Heart left ventricle (tissue), 16 donors: ENCODE measurements at regions not wholly inside any gene's neighbourhood (a gene's known extent, or its start where the extent isn't known, plus 50 kb on each side); places are given as distances from the start of the nearest gene placed in this dataset.

Source experiments
- ATAC-seq, 4 donors: fragments of 200-7000 bp; cut with Tn5 transposase; one replicate each; pipeline ENCODE4 v1.9.1; 2020 to 2022; ENCODE audit warnings: moderate library complexity in 4 of 4, mild to moderate bottlenecking in 3 of 4, moderate number of reproducible peaks in 1 of 4
- DNase-seq, 5 donors: peaks; one replicate each; pipeline ENCODE4 v3.0.0-alpha.2; 2020
- H3K27ac ChIP-seq, 12 donors: fragments of 200-600 bp; sonication (generic) in 4 of 12; one replicate each; pipeline versions ENCODE4 v1.5.0 to v1.8.0; 2016 to 2022; ENCODE audit warnings: mild to moderate bottlenecking in 2 of 12
- H3K27me3 ChIP-seq, 9 donors: fragments of 200-600 bp; sonication (generic) in 2 of 9; one replicate each; pipeline versions ENCODE4 v1.5.1 to v1.8.0; 2016 to 2022; ENCODE audit warnings: mild to moderate bottlenecking in 3 of 9
- H3K36me3 ChIP-seq, 9 donors: fragments of 200-600 bp; sonication (generic) in 2 of 9; one replicate each; pipeline versions ENCODE4 v1.5.0 to v1.8.0; 2018 to 2022; ENCODE audit warnings: mild to moderate bottlenecking in 2 of 9
- H3K4me1 ChIP-seq, 12 donors: fragments of 200-600 bp; sonication (generic) in 4 of 12; one replicate each; pipeline versions ENCODE4 v1.5.0 to v1.8.0; 2016 to 2022; ENCODE audit warnings: mild to moderate bottlenecking in 3 of 12
- H3K4me3 ChIP-seq, 12 donors: fragments of 200-600 bp; sonication (generic) in 4 of 12; one replicate each; pipeline versions ENCODE4 v1.5.0 to v1.8.0; 2017 to 2022; ENCODE audit warnings: mild to moderate bottlenecking in 9 of 12, moderate library complexity in 4 of 12
- H3K9me3 ChIP-seq, 12 donors: fragments of 200-600 bp; sonication (generic) in 4 of 12; one replicate each; pipeline versions ENCODE4 v1.5.0 to v1.8.0; 2016 to 2022; ENCODE audit warnings: mild to moderate bottlenecking in 1 of 12
- CTCF ChIP-seq, 12 donors: fragments of 200-600 bp; sonication (generic) in 4 of 12; IDR thresholded peaks; one replicate each; pipeline versions ENCODE4 v1.5.0 to v1.8.0; 2018 to 2022; ENCODE audit warnings: antibody characterized with exemption in 12 of 12, mild to moderate bottlenecking in 5 of 12
- POLR2A ChIP-seq, 2 donors: fragments of 450-650 bp; IDR thresholded peaks; one replicate each; pipeline ENCODE4 v1.6.1; 2017; ENCODE audit warnings: antibody characterized with exemption in 2 of 2, mild to moderate bottlenecking in 2 of 2, moderate library complexity in 2 of 2
- WGBS, 4 donors: extraction: QIAGEN DNeasy Blood & Tissue Kit in 2 of 4; methylation state at CpG; one replicate each; pipeline versions ENCODE4 v1.1.5 to v1.1.7; 2013 to 2018; 5-methylcytosine and 5-hydroxymethylcytosine counted together
- intact Hi-C, 10 donors: fragments of 100-400 bp; cut with DNase I; formaldehyde crosslinking; loops; one replicate each; pipeline versions ENCODE4 v1.11.1 to v1.14.2; 2022
- donor health status: ischemic (EF 13 %, LVEDD 7.1; RV severe dilation, severe dysfunction).
- donor health status: healthy with polysubstance abuse.
- donor health status: DM: no; HTN: yes; CAD: no.
- donor health status: DM: no; HTN: no; CAD: no.
- donor health status: ischemic (EF 25% LVEDD 6.9; RV normal size, moderate dysfunction).
- donor health status: ischemic (EF 25% LVEDD 5.7; RV mildly dilated, moderate dysfunction).
- donor health status: healthy.
- donor health status: DM: yes; HTN: yes; CAD: no.
- donor health status: ischemic (EF 35%, LVEDD 5.7; RV mildly dilated, moderate dysfunction).
- donor health status: nonischemic (EF 11% LVEDD 7.7; RV severe dilation, severe dysfunction).
- donor health status: DM: yes; HTN: yes; CAD: no.
- donor health status: PGD.
- donor health status: ischemic (EF 29% LVEDD 5.4; RV normal size, mild dysfunction).
- donor health status: nonischemic (EF 23%, LVEDD 6.1; RV moderate dilation, normal function).

GRCh38 chr11:116488836-116489389 is 283.9 kb downstream of the BUD13 start:
- no peaks in the 10 kb centered on the region for H3K36me3 ChIP-seq
- H3K27ac ChIP-seq, result no peak overlapping the region
- no peak overlapping the region for H3K4me3 ChIP-seq
- 61 to 77% (median 67%) methylated on average over 11 of the region's 11 CpGs for WGBS, 4 donors
- ATAC-seq (no peak), DNase-seq (no peak)
- peaks cover 0 to 60% (median 0%) of the 10 kb centered on the region in 9 donors for H3K27me3 ChIP-seq
- TF ChIP-seq CTCF (IDR thresholded peaks at IDR 0.05) (no peak), POLR2A (IDR thresholded peaks at IDR 0.05) (no peak)
- intact Hi-C loops, result loop anchor here in 1 of 10 donors (5.0 kb wide), 1 partner anchor 113 kb away; no protein-coding TSS in a partner anchor
- H3K4me1 ChIP-seq, result no peaks in the 10 kb centered on the region
- no peaks in the 10 kb centered on the region for H3K9me3 ChIP-seq

- WGBS, 4 donors, result 78 to 93% (median 90%) methylated on average over 4 of the region's 4 CpGs
- DNase-seq (no peak), ATAC-seq (no peak)
- Histone ChIP-seq H3K9me3 (no peaks in the 10 kb centered on the region), H3K4me3 (no peak overlapping the region), H3K27me3 (peaks cover 0 to 63% (median 0%) of the 10 kb centered on the region in 9 donors), H3K36me3 (no peaks in the 10 kb centered on the region), H3K27ac (no peak overlapping the region), H3K4me1 (no peaks in the 10 kb centered on the region)
- TF ChIP-seq POLR2A (IDR thresholded peaks at IDR 0.05) (no peak), CTCF (IDR thresholded peaks at IDR 0.05) (no peak)
- intact Hi-C loops, result loop anchor here in 1 of 10 donors (5.0 kb wide), 1 partner anchor 117 kb away; no protein-coding TSS in a partner anchor
Measured at GRCh38 chr11:116485425-116485824, 287.4 kb downstream of the BUD13 start.

GRCh38 chr11:116482716-116483115 is 290.1 kb downstream of the BUD13 start:
- no peak for TF ChIP-seq POLR2A (IDR thresholded peaks at IDR 0.05)
- TF ChIP-seq CTCF (IDR thresholded peaks at IDR 0.05), result no peak
- Histone ChIP-seq H3K27me3 (peaks cover 0 to 44% (median 0%) of the 10 kb centered on the region in 9 donors), H3K4me3 (no peak overlapping the region), H3K4me1 (no peaks in the 10 kb centered on the region), H3K27ac (no peak overlapping the region), H3K36me3 (no peaks in the 10 kb centered on the region), H3K9me3 (no peaks in the 10 kb centered on the region)
- ATAC-seq (no peak), DNase-seq (no peak)
- 82 to 96% (median 87%) methylated on average over 4 of the region's 4 CpGs for WGBS, 4 donors
- intact Hi-C loops, result no loop called here

- TF ChIP-seq CTCF (IDR thresholded peaks at IDR 0.05) (no peak), POLR2A (IDR thresholded peaks at IDR 0.05) (no peak)
- H3K4me1 ChIP-seq, result no peaks in the 10 kb centered on the region
- no peak overlapping the region for H3K4me3 ChIP-seq
- H3K27ac ChIP-seq, result no peak overlapping the region
- 65 to 77% (median 77%) methylated on average over 3 of the region's 3 CpGs for WGBS, 4 donors
- no peaks in the 10 kb centered on the region for H3K9me3 ChIP-seq
- ATAC-seq (no peak), DNase-seq (no peak)
- intact Hi-C loops, result no loop called here
- H3K27me3 ChIP-seq, result peaks cover 0 to 29% (median 0%) of the 10 kb centered on the region in 9 donors
- no peaks in the 10 kb centered on the region for H3K36me3 ChIP-seq
Measured at GRCh38 chr11:116481126-116481675, 291.6 kb downstream of the BUD13 start.
